HepG2 (cell line): ENCODE measurements at regions not wholly inside any gene's neighbourhood (a gene's known extent, or its start where the extent isn't known, plus 50 kb on each side); places are given as distances from the start of the nearest gene placed in this dataset.

Experiments
- NFRKB ChIP-seq: fragments of 450-650 bp; IDR thresholded peaks from 2 replicates; pipeline ENCODE4 v1.6.1; 2017
- POLR2A ChIP-seq, 2 experiments: IDR thresholded peaks; 2 replicates each; pipeline ENCODE4 v1.6.1; 2011; ENCODE audit warnings: low read depth in 2 of 2, low read length in 2 of 2, mild to moderate bottlenecking in 1 of 2, moderate library complexity in 1 of 2; ENCODE audit not compliant: insufficient read depth in 1 of 2
- SKI ChIP-seq: fragments of 450-650 bp; IDR thresholded peaks from one replicate; pipeline ENCODE4 v1.6.1; 2018; ENCODE audit warnings: mild to moderate bottlenecking; ENCODE audit not compliant: partially characterized antibody
- SSRP1 ChIP-seq: IDR thresholded peaks from 2 replicates; pipeline ENCODE4 v1.6.1; 2016; ENCODE audit warnings: control low read depth
- TARDBP ChIP-seq: sonication (generic); formaldehyde crosslinking; IDR thresholded peaks from 2 replicates; pipeline ENCODE4 v1.8.0; 2022; ENCODE audit warnings: mild to moderate bottlenecking, missing genetic modification reagents
- ZFP41 ChIP-seq: sonication (generic); formaldehyde crosslinking; IDR thresholded peaks from 2 replicates; pipeline ENCODE4 v1.4.0; 2020; ENCODE audit warnings: mild to moderate bottlenecking, missing genetic modification reagents, borderline replicate concordance
- TF ChIP-seq, protein P1 (sequence below), 2 experiments: IDR thresholded peaks; 2 replicates each; pipeline ENCODE4 v1.6.1; 2011 to 2012; ENCODE audit warnings: low read length in 2 of 2, borderline replicate concordance in 1 of 2, low read depth in 1 of 2, mild to moderate bottlenecking in 1 of 2, moderate library complexity in 1 of 2
- TF ChIP-seq, protein P2 (sequence below), 2 experiments: sonication (generic) in 1 of 2; formaldehyde crosslinking in 1 of 2; IDR thresholded peaks; 2 replicates each; pipeline versions ENCODE4 v1.5.1 to v1.6.1; 2011 to 2020; ENCODE audit warnings: borderline replicate concordance in 1 of 2, low read depth in 1 of 2, low read length in 1 of 2, mild to moderate bottlenecking in 1 of 2, missing genetic modification reagents in 1 of 2, moderate library complexity in 1 of 2

DNA sequence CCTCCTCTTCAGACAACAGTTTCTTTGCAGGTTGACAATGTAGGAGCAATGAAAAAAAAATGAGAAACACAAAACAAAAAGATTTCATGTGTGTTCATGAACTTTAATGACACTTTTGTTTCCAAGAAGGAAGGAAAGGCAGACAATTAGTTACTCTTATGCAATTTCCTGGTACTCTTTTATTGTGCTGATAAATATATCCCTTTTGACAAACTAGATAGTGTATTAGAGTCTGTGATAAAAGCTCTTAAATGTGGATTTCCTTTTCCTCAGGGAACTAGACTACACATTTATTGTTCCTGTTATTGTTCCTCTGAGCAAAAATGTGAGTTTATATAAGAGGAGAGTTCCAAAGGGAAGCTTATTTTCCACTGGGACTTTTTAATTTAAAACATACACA, 188.7 kb upstream of the NRXN1 start:
- TF ChIP-seq, protein P1, sequence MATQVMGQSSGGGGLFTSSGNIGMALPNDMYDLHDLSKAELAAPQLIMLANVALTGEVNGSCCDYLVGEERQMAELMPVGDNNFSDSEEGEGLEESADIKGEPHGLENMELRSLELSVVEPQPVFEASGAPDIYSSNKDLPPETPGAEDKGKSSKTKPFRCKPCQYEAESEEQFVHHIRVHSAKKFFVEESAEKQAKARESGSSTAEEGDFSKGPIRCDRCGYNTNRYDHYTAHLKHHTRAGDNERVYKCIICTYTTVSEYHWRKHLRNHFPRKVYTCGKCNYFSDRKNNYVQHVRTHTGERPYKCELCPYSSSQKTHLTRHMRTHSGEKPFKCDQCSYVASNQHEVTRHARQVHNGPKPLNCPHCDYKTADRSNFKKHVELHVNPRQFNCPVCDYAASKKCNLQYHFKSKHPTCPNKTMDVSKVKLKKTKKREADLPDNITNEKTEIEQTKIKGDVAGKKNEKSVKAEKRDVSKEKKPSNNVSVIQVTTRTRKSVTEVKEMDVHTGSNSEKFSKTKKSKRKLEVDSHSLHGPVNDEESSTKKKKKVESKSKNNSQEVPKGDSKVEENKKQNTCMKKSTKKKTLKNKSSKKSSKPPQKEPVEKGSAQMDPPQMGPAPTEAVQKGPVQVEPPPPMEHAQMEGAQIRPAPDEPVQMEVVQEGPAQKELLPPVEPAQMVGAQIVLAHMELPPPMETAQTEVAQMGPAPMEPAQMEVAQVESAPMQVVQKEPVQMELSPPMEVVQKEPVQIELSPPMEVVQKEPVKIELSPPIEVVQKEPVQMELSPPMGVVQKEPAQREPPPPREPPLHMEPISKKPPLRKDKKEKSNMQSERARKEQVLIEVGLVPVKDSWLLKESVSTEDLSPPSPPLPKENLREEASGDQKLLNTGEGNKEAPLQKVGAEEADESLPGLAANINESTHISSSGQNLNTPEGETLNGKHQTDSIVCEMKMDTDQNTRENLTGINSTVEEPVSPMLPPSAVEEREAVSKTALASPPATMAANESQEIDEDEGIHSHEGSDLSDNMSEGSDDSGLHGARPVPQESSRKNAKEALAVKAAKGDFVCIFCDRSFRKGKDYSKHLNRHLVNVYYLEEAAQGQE (IDR thresholded peaks at IDR 0.05; ENCODE audit: borderline replicate concordance in 1 of 2, low read depth in 1 of 2, low read length in 2 of 2) = no peak
- TF ChIP-seq TARDBP (CRISPR knock-in tag) (no peak), SKI (no peak), SSRP1 (CRISPR knock-in tag) (no peak), NFRKB (no peak), POLR2A (IDR thresholded peaks at IDR 0.05; ENCODE audit: insufficient read depth in 1 of 2, low read depth in 2 of 2, low read length in 2 of 2) (no peak), ZFP41 (CRISPR knock-in tag) (no peak)
- TF ChIP-seq, protein P2, sequence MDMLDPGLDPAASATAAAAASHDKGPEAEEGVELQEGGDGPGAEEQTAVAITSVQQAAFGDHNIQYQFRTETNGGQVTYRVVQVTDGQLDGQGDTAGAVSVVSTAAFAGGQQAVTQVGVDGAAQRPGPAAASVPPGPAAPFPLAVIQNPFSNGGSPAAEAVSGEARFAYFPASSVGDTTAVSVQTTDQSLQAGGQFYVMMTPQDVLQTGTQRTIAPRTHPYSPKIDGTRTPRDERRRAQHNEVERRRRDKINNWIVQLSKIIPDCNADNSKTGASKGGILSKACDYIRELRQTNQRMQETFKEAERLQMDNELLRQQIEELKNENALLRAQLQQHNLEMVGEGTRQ (IDR thresholded peaks at IDR 0.05; ENCODE audit: low read depth, low read length) = no peak
- TF ChIP-seq, protein P2 (CRISPR knock-in tag; IDR thresholded peaks at IDR 0.05; ENCODE audit: borderline replicate concordance) = no peak
